Panc1 (cell line): ENCODE measurements at regions not wholly inside any gene's neighbourhood (a gene's known extent, or its start where the extent isn't known, plus 50 kb on each side); places are given as distances from the start of the nearest gene placed in this dataset.

Experiments
- ATAC-seq: fragments of 200-7000 bp; cut with Tn5 transposase; 2 replicates; pipeline ENCODE4 v1.9.1; 2020; ENCODE audit warnings: mild to moderate bottlenecking, moderate library complexity
- BruUV-seq: library from RNA; stranded (reverse); fragments of 400-500 nt; replicated peaks from 2 replicates; lab custom pipeline; 2021; lab: Mats Ljungman, UMichigan
- CTCF ChIA-PET: fragments of 300-600 bp; sonication (Branson Sonifier 250); formaldehyde crosslinking; loops from one replicate; lab custom pipeline; 2022; ENCODE audit warnings: antibody characterized with exemption; lab: Charles Lee
- POLR2A ChIA-PET: fragments of 300-600 bp; sonication (Branson Sonifier 250); formaldehyde crosslinking; loops from one replicate; lab custom pipeline; 2022; ENCODE audit warnings: antibody characterized with exemption; lab: Charles Lee
- DNase-seq: peaks from one replicate; pipeline ENCODE4 v3.0.0-alpha.2; 2010; ENCODE audit warnings: low read depth, low spot score
- H3K27ac ChIP-seq: 2 replicates; pipeline ENCODE4 v1.5.1; 2011; ENCODE audit warnings: mild to moderate bottlenecking, low read length, inconsistent platforms
- H3K27me3 ChIP-seq: fragments of 200-500 bp; sonication (Bioruptor generic); 2 replicates; pipeline ENCODE4 v1.6.0; 2014; ENCODE audit warnings: low read length, inconsistent platforms; ENCODE audit not compliant: control insufficient read depth, insufficient read depth
- H3K36me3 ChIP-seq: fragments of 200-500 bp; sonication (Bioruptor generic); 2 replicates; pipeline ENCODE4 v1.5.1; 2014; ENCODE audit warnings: inconsistent platforms, mild to moderate bottlenecking, low read length, moderate library complexity; ENCODE audit not compliant: control insufficient read depth, insufficient read depth
- H3K4me1 ChIP-seq: 2 replicates; pipeline ENCODE4 v1.5.1; 2011; ENCODE audit warnings: inconsistent platforms, mild to moderate bottlenecking, low read length, moderate library complexity; ENCODE audit not compliant: control insufficient read depth, insufficient read depth
- H3K4me3 ChIP-seq, 2 experiments: 2 replicates each; pipeline ENCODE4 v1.5.1; 2011 to 2012; ENCODE audit warnings: low read depth in 2 of 2, low read length in 2 of 2, mild to moderate bottlenecking in 2 of 2, inconsistent platforms in 1 of 2, moderate library complexity in 1 of 2
- H3K9me3 ChIP-seq: fragments of 200-500 bp; sonication (Bioruptor generic); 2 replicates; pipeline ENCODE4 v1.5.1; 2014; ENCODE audit warnings: low read depth, mild to moderate bottlenecking, inconsistent platforms, low read length, moderate library complexity; ENCODE audit not compliant: control insufficient read depth, insufficient read depth
- CTCF ChIP-seq: fragments of 450-650 bp; IDR thresholded peaks from 2 replicates; pipeline ENCODE4 v1.5.1; 2017; ENCODE audit warnings: mild to moderate bottlenecking
- POLR2AphosphoS5 ChIP-seq: IDR thresholded peaks from 2 replicates; pipeline ENCODE4 v1.6.1; 2012; ENCODE audit warnings: mild to moderate bottlenecking, low read depth, low read length, moderate library complexity
- REST ChIP-seq, 2 experiments: IDR thresholded peaks; 2 replicates each; pipeline ENCODE4 v1.6.1; 2011 to 2012; ENCODE audit warnings: low read depth in 2 of 2, control low read depth in 1 of 2, low read length in 1 of 2, mild to moderate bottlenecking in 1 of 2, moderate library complexity in 1 of 2; ENCODE audit not compliant: insufficient read depth in 1 of 2
- SIN3A ChIP-seq: IDR thresholded peaks from 2 replicates; pipeline ENCODE4 v1.6.1; 2012; ENCODE audit warnings: low read depth, mild to moderate bottlenecking, low read length, moderate library complexity, borderline replicate concordance; ENCODE audit not compliant: insufficient read depth
- TCF7L2 ChIP-seq: IDR thresholded peaks from 2 replicates; pipeline ENCODE4 v1.6.1; 2011; ENCODE audit warnings: mild to moderate bottlenecking, low read depth, low read length, inconsistent platforms
- in situ Hi-C: cut with HindIII; loops from 2 replicates; pipeline ENCODE4 v1.10.0; 2016; ENCODE audit warnings: low sequenced_read_pairs, low pct_unique_long_range_greater_than_20kb
- intact Hi-C: fragments of 100-400 bp; cut with micrococcal nuclease; formaldehyde crosslinking; loops from one replicate; pipeline ENCODE4 v1.10.0; 2022; ENCODE audit not compliant: unreplicated experiment

- Histone ChIP-seq H3K4me1 (no peaks in the 10 kb centered on the region), H3K9me3 (no peaks in the 10 kb centered on the region), H3K36me3 (no peaks in the 10 kb centered on the region), H3K27me3 (no peaks in the 10 kb centered on the region), H3K4me3 (no peak overlapping the region), H3K27ac (no peak overlapping the region)
- CTCF ChIA-PET, result no interaction called here
- in situ Hi-C loops, result no loop called here
- POLR2A ChIA-PET, result no interaction called here
- no peak for DNase-seq
- intact Hi-C loops, result no loop called here
- TF ChIP-seq SIN3A, result no peak
- no peak for TF ChIP-seq TCF7L2
- no peak for TF ChIP-seq POLR2AphosphoS5
- TF ChIP-seq REST (IDR thresholded peaks at IDR 0.05; ENCODE audit: insufficient read depth in 1 of 2, low read depth in 2 of 2, low read length in 1 of 2), result no peak
- no peak for TF ChIP-seq CTCF
- BruUV-seq, result no TSS peak
- no peak for ATAC-seq
Measured at GRCh38 chr7:19554581-19554980, 154.3 kb downstream of the POLR1F start.

- POLR2A ChIA-PET, result no interaction called here
- BruUV-seq, result no TSS peak
Measured at GRCh38 chr7:19552576-19552975, 156.3 kb downstream of the POLR1F start.

More at GRCh38 chr7:19552576-19552975, 156.3 kb downstream of the POLR1F start:
- no peaks in the 10 kb centered on the region for H3K27me3 ChIP-seq
- H3K36me3 ChIP-seq, result no peaks in the 10 kb centered on the region
- H3K9me3 ChIP-seq, result no peaks in the 10 kb centered on the region
- in situ Hi-C loops, result no loop called here
- H3K27ac ChIP-seq, result no peak overlapping the region
- H3K4me1 ChIP-seq, result no peaks in the 10 kb centered on the region
- CTCF ChIA-PET, result no interaction called here
- DNase-seq (no peak), ATAC-seq (no peak)
- no peak overlapping the region for H3K4me3 ChIP-seq
- intact Hi-C loops, result no loop called here
- TF ChIP-seq CTCF, result no peak
- TF ChIP-seq SIN3A, result no peak
- TF ChIP-seq POLR2AphosphoS5, result no peak
- no peak for TF ChIP-seq REST (IDR thresholded peaks at IDR 0.05; ENCODE audit: insufficient read depth in 1 of 2, low read depth in 2 of 2, low read length in 1 of 2)
- TF ChIP-seq TCF7L2, result no peak
